Astrocyte (in vitro differentiated cells and primary cell): ENCODE measurements at regions not wholly inside any gene's neighbourhood (a gene's known extent, or its start where the extent isn't known, plus 50 kb on each side); places are given as distances from the start of the nearest gene placed in this dataset.

Experiments
- DNase-seq: peaks from one replicate; pipeline ENCODE4 v3.0.0-alpha.2; 2010; ENCODE audit warnings: low read depth
- FAIRE-seq: peaks from 2 replicates; lab custom pipeline; 2011; peaks lifted over from hg19 to GRCh38; lab: Jason Lieb, UNC
- H2AFZ ChIP-seq: 2 replicates; pipeline ENCODE4 v1.6.0; 2012; ENCODE audit warnings: low read depth, low read length, inconsistent platforms
- H3K27ac ChIP-seq: 2 replicates; pipeline ENCODE4 v1.5.1; 2011; ENCODE audit warnings: low read depth, low read length, inconsistent platforms
- H3K27me3 ChIP-seq: 2 replicates; pipeline ENCODE4 v1.6.0; 2011; ENCODE audit warnings: low read length, inconsistent platforms; ENCODE audit not compliant: insufficient read depth
- H3K36me3 ChIP-seq: 2 replicates; pipeline ENCODE4 v1.5.1; 2011; ENCODE audit warnings: low read length, inconsistent platforms; ENCODE audit not compliant: insufficient read depth
- H3K4me1 ChIP-seq: 2 replicates; pipeline ENCODE4 v1.5.1; 2011; ENCODE audit warnings: low read length, inconsistent platforms; ENCODE audit not compliant: insufficient read depth
- H3K4me2 ChIP-seq: 2 replicates; pipeline ENCODE4 v1.6.0; 2012; ENCODE audit warnings: low read length, inconsistent platforms
- H3K4me3 ChIP-seq: 2 replicates; pipeline ENCODE4 v1.5.1; 2011; ENCODE audit warnings: low read depth, mild to moderate bottlenecking, low read length, inconsistent platforms; ENCODE audit not compliant: insufficient read depth
- H3K79me2 ChIP-seq: 2 replicates; pipeline ENCODE4 v1.6.0; 2012; ENCODE audit warnings: mild to moderate bottlenecking, low read length, inconsistent platforms; ENCODE audit not compliant: insufficient read depth
- H3K9ac ChIP-seq: 2 replicates; pipeline ENCODE4 v1.6.0; 2012; ENCODE audit warnings: mild to moderate bottlenecking, low read length, inconsistent platforms
- H3K9me3 ChIP-seq: 2 replicates; pipeline ENCODE4 v1.5.1; 2012; ENCODE audit warnings: low read depth, mild to moderate bottlenecking, low read length, inconsistent platforms; ENCODE audit not compliant: insufficient read depth
- H4K20me1 ChIP-seq: 2 replicates; pipeline ENCODE4 v1.6.0; 2012; ENCODE audit warnings: low read length, inconsistent platforms; ENCODE audit not compliant: insufficient read depth
- H3K27ac Mint-ChIP-seq: one replicate; pipeline ENCODE4 v1.8.0; 2021; ENCODE audit warnings: mild to moderate bottlenecking, mixed read lengths; ENCODE audit not compliant: unreplicated experiment
- H3K27me3 Mint-ChIP-seq: one replicate; pipeline ENCODE4 v1.8.0; 2021; ENCODE audit warnings: low read depth, mixed read lengths; ENCODE audit not compliant: unreplicated experiment
- H3K36me3 Mint-ChIP-seq: one replicate; pipeline ENCODE4 v1.8.0; 2021; ENCODE audit warnings: low read depth, mixed read lengths; ENCODE audit not compliant: unreplicated experiment
- H3K4me1 Mint-ChIP-seq: one replicate; pipeline ENCODE4 v1.8.0; 2021; ENCODE audit warnings: low read depth, mixed read lengths; ENCODE audit not compliant: unreplicated experiment
- H3K4me3 Mint-ChIP-seq: one replicate; pipeline ENCODE4 v1.8.0; 2021; ENCODE audit warnings: mild to moderate bottlenecking, moderate library complexity, mixed read lengths; ENCODE audit not compliant: unreplicated experiment
- H3K9me3 Mint-ChIP-seq: one replicate; pipeline ENCODE4 v1.8.0; 2021; ENCODE audit warnings: mild to moderate bottlenecking, mixed read lengths; ENCODE audit not compliant: unreplicated experiment
- CTCF ChIP-seq: IDR thresholded peaks from 2 replicates; pipeline ENCODE4 v1.5.1; 2011; ENCODE audit warnings: low read depth, mild to moderate bottlenecking, inconsistent platforms, low read length, moderate library complexity; ENCODE audit not compliant: insufficient read depth
- EZH2 ChIP-seq: IDR thresholded peaks from 2 replicates; pipeline ENCODE4 v1.6.1; 2012; ENCODE audit warnings: mild to moderate bottlenecking, low read length, inconsistent platforms; ENCODE audit not compliant: insufficient read depth

- no peaks in the 10 kb centered on the region for H3K36me3 ChIP-seq
- H3K36me3 Mint-ChIP-seq = no peaks in the 10 kb centered on the region
- no peaks in the 10 kb centered on the region for H3K9me3 ChIP-seq
- no peak for TF ChIP-seq CTCF
- TF ChIP-seq EZH2 = no peak
- H3K27ac Mint-ChIP-seq = no peak overlapping the region
- no peaks in the 10 kb centered on the region for H3K9me3 Mint-ChIP-seq
- H3K27me3 Mint-ChIP-seq = peaks cover 5% of the 10 kb centered on the region
- H3K4me3 Mint-ChIP-seq = no peak overlapping the region
- no peak overlapping the region for H3K4me3 ChIP-seq
- H3K27me3 ChIP-seq = no peaks in the 10 kb centered on the region
- H2AFZ ChIP-seq = no peak overlapping the region
- no peaks in the 10 kb centered on the region for H3K4me1 ChIP-seq
- FAIRE-seq = no peak
- H3K9ac ChIP-seq = no peak overlapping the region
- no peaks in the 10 kb centered on the region for H3K4me1 Mint-ChIP-seq
- no peak overlapping the region for H3K27ac ChIP-seq
- no peak overlapping the region for H3K4me2 ChIP-seq
- no peak for DNase-seq
- no peaks in the 10 kb centered on the region for H3K79me2 ChIP-seq
- no peaks in the 10 kb centered on the region for H4K20me1 ChIP-seq
These were observed 202.2 kb upstream of the CMC1 start for GRCh38 chr3:28039234-28039633.

GRCh38 chr3:28039829-28040228 lies 201.6 kb upstream of the CMC1 start:
- Mint-ChIP-seq H3K27me3 (peaks cover 5% of the 10 kb centered on the region), H3K9me3 (no peaks in the 10 kb centered on the region), H3K4me3 (no peak overlapping the region), H3K4me1 (no peaks in the 10 kb centered on the region), H3K36me3 (no peaks in the 10 kb centered on the region), H3K27ac (no peak overlapping the region)
- no peaks in the 10 kb centered on the region for H4K20me1 ChIP-seq
- FAIRE-seq (no peak), DNase-seq (no peak)
- TF ChIP-seq EZH2 (no peak), CTCF (no peak)
- no peak overlapping the region for H2AFZ ChIP-seq
- H3K9ac ChIP-seq = no peak overlapping the region
- no peak overlapping the region for H3K27ac ChIP-seq
- H3K27me3 ChIP-seq = no peaks in the 10 kb centered on the region
- no peak overlapping the region for H3K4me3 ChIP-seq
- H3K4me1 ChIP-seq = no peaks in the 10 kb centered on the region
- H3K79me2 ChIP-seq = no peaks in the 10 kb centered on the region
- H3K4me2 ChIP-seq = no peak overlapping the region
- H3K9me3 ChIP-seq = no peaks in the 10 kb centered on the region
- no peaks in the 10 kb centered on the region for H3K36me3 ChIP-seq

GRCh38 chr3:28042095-28042635 lies 199.3 kb upstream of the CMC1 start:
- Histone ChIP-seq H2AFZ (no peak overlapping the region), H3K9ac (no peak overlapping the region), H4K20me1 (no peaks in the 10 kb centered on the region), H3K4me2 (no peak overlapping the region), H3K27me3 (no peaks in the 10 kb centered on the region), H3K79me2 (no peaks in the 10 kb centered on the region), H3K4me1 (no peaks in the 10 kb centered on the region), H3K27ac (no peak overlapping the region), H3K4me3 (no peak overlapping the region), H3K36me3 (no peaks in the 10 kb centered on the region), H3K9me3 (no peaks in the 10 kb centered on the region)
- no peak for TF ChIP-seq CTCF
- TF ChIP-seq EZH2 = no peak
- H3K27me3 Mint-ChIP-seq = peaks cover 4% of the 10 kb centered on the region
- FAIRE-seq (no peak), DNase-seq (no peak)
- H3K4me3 Mint-ChIP-seq = no peak overlapping the region
- no peak overlapping the region for H3K27ac Mint-ChIP-seq
- H3K9me3 Mint-ChIP-seq = no peaks in the 10 kb centered on the region
- no peaks in the 10 kb centered on the region for H3K4me1 Mint-ChIP-seq
- no peaks in the 10 kb centered on the region for H3K36me3 Mint-ChIP-seq
